ENCODE measurements at regions not wholly inside any gene's neighbourhood (a gene's known extent, or its start where the extent isn't known, plus 50 kb on each side); places are given as distances from the start of the nearest gene placed in this dataset.
"Not testable (repeated sequence)": the region's sequence is repeated elsewhere in the genome, so short reads cannot be mapped to it uniquely, and the experiment has no call there.

GRCh38 chr2:49844113-49844512 lies 689.8 kb upstream of the FSHR start:
- H2AFZ ChIP-seq (ENCODE audit: low read depth, low read length); H2BK15ac ChIP-seq (ENCODE audit: low read depth, poor library complexity, severe bottlenecking); H3K36me3 ChIP-seq (ENCODE audit: control insufficient read depth in 1 of 2, insufficient read depth in 2 of 2, low read depth in 1 of 2, low read length in 2 of 2); H3K4me2 ChIP-seq (ENCODE audit: low read length, poor library complexity, severe bottlenecking); H3K23ac ChIP-seq (ENCODE audit: low read length in 2 of 2); H3K27me3 ChIP-seq (ENCODE audit: control insufficient read depth in 1 of 2, insufficient read depth in 1 of 2, low read length in 2 of 2); H3K9me3 ChIP-seq (ENCODE audit: control insufficient read depth, low read length); DNase-seq; H4K91ac ChIP-seq (ENCODE audit: low read length); H3K4me1 ChIP-seq (ENCODE audit: control insufficient read depth, insufficient read depth, low read depth, low read length); H2BK5ac ChIP-seq (ENCODE audit: low read depth, low read length, poor library complexity, severe bottlenecking); H3K4me3 ChIP-seq (ENCODE audit: insufficient read depth in 1 of 2, low read depth in 1 of 2, low read length in 2 of 2); H4K8ac ChIP-seq (ENCODE audit: low read length); H2BK120ac ChIP-seq (ENCODE audit: low read depth, low read length); H3K14ac ChIP-seq (ENCODE audit: low read length in 2 of 2); H3K27ac ChIP-seq (ENCODE audit: low read length, poor library complexity, severe bottlenecking); H3K4ac ChIP-seq (ENCODE audit: low read depth in 1 of 2, low read length in 2 of 2); H3K9ac ChIP-seq (ENCODE audit: low read length); H2AK5ac ChIP-seq (ENCODE audit: low read length, severe bottlenecking); H3K79me1 ChIP-seq (replicated peaks; ENCODE audit: low read length, poor library complexity, severe bottlenecking); H3K18ac ChIP-seq (ENCODE audit: low read depth in 1 of 2, low read length in 2 of 2); H2BK12ac ChIP-seq (ENCODE audit: low read length in 2 of 2): not testable (repeated sequence)
- WGBS = 91% methylated on average over 4 of the region's 6 CpGs

GRCh38 chr2:49843314-49843713 lies 689.0 kb upstream of the FSHR start:
- H3K4me3 ChIP-seq (ENCODE audit: insufficient read depth in 1 of 2, low read depth in 1 of 2, low read length in 2 of 2) = no peak overlapping the region
- no peaks in the 10 kb centered on the region for H3K27me3 ChIP-seq (ENCODE audit: control insufficient read depth in 1 of 2, insufficient read depth in 1 of 2, low read length in 2 of 2)
- no peak overlapping the region for H2BK12ac ChIP-seq (ENCODE audit: low read length in 2 of 2)
- H4K8ac ChIP-seq (ENCODE audit: low read length) = no peak overlapping the region
- no peak overlapping the region for H3K23ac ChIP-seq (ENCODE audit: low read length in 2 of 2)
- H2AK5ac ChIP-seq (ENCODE audit: low read length, severe bottlenecking) = no peak overlapping the region
- H3K9ac ChIP-seq (ENCODE audit: low read length) = no peak overlapping the region
- no peak overlapping the region for H2AFZ ChIP-seq (ENCODE audit: low read depth, low read length)
- no peak overlapping the region for H3K14ac ChIP-seq (ENCODE audit: low read length in 2 of 2)
- no peak overlapping the region for H2BK5ac ChIP-seq (ENCODE audit: low read depth, low read length, poor library complexity, severe bottlenecking)
- no peaks in the 10 kb centered on the region for H3K4me1 ChIP-seq (ENCODE audit: control insufficient read depth, insufficient read depth, low read depth, low read length)
- WGBS = 83% methylated on average over 2 of the region's 2 CpGs
- H3K36me3 ChIP-seq (ENCODE audit: control insufficient read depth in 1 of 2, insufficient read depth in 2 of 2, low read depth in 1 of 2, low read length in 2 of 2) = no peaks in the 10 kb centered on the region
- no peak overlapping the region for H2BK15ac ChIP-seq (ENCODE audit: low read depth, poor library complexity, severe bottlenecking)
- peaks cover 4% of the 10 kb centered on the region for H3K9me3 ChIP-seq (ENCODE audit: control insufficient read depth, low read length)
- H3K27ac ChIP-seq (ENCODE audit: low read length, poor library complexity, severe bottlenecking) = no peak overlapping the region
- no peak for DNase-seq
- H4K91ac ChIP-seq (ENCODE audit: low read length) = no peak overlapping the region
- no peak overlapping the region for H3K4me2 ChIP-seq (ENCODE audit: low read length, poor library complexity, severe bottlenecking)
- no peak overlapping the region for H3K18ac ChIP-seq (ENCODE audit: low read depth in 1 of 2, low read length in 2 of 2)
- H3K79me1 ChIP-seq (replicated peaks; ENCODE audit: low read length, poor library complexity, severe bottlenecking) = no peaks in the 10 kb centered on the region
- no peak overlapping the region for H2BK120ac ChIP-seq (ENCODE audit: low read depth, low read length)
- H3K4ac ChIP-seq (ENCODE audit: low read depth in 1 of 2, low read length in 2 of 2) = no peak overlapping the region

- H3K14ac ChIP-seq (ENCODE audit: low read length in 2 of 2) = no peak overlapping the region
- H3K79me1 ChIP-seq (replicated peaks; ENCODE audit: low read length, poor library complexity, severe bottlenecking) = no peaks in the 10 kb centered on the region
- WGBS = over 99% methylated on average over 3 of the region's 5 CpGs
- no peak overlapping the region for H2BK12ac ChIP-seq (ENCODE audit: low read length in 2 of 2)
- H2BK15ac ChIP-seq (ENCODE audit: low read depth, poor library complexity, severe bottlenecking) = no peak overlapping the region
- no peak overlapping the region for H4K8ac ChIP-seq (ENCODE audit: low read length)
- H3K27ac ChIP-seq (ENCODE audit: low read length, poor library complexity, severe bottlenecking) = no peak overlapping the region
- H2BK5ac ChIP-seq (ENCODE audit: low read depth, low read length, poor library complexity, severe bottlenecking) = no peak overlapping the region
- H4K91ac ChIP-seq (ENCODE audit: low read length) = no peak overlapping the region
- H3K27me3 ChIP-seq (ENCODE audit: control insufficient read depth in 1 of 2, insufficient read depth in 1 of 2, low read length in 2 of 2) = no peaks in the 10 kb centered on the region
- H3K4me3 ChIP-seq (ENCODE audit: insufficient read depth in 1 of 2, low read depth in 1 of 2, low read length in 2 of 2) = no peak overlapping the region
- no peak overlapping the region for H3K4ac ChIP-seq (ENCODE audit: low read depth in 1 of 2, low read length in 2 of 2)
- no peak overlapping the region for H2AK5ac ChIP-seq (ENCODE audit: low read length, severe bottlenecking)
- no peak overlapping the region for H2BK120ac ChIP-seq (ENCODE audit: low read depth, low read length)
- H3K23ac ChIP-seq (ENCODE audit: low read length in 2 of 2) = no peak overlapping the region
- peaks cover 4% of the 10 kb centered on the region for H3K9me3 ChIP-seq (ENCODE audit: control insufficient read depth, low read length)
- no peak overlapping the region for H2AFZ ChIP-seq (ENCODE audit: low read depth, low read length)
- H3K4me1 ChIP-seq (ENCODE audit: control insufficient read depth, insufficient read depth, low read depth, low read length) = no peaks in the 10 kb centered on the region
- no peak overlapping the region for H3K4me2 ChIP-seq (ENCODE audit: low read length, poor library complexity, severe bottlenecking)
- no peak overlapping the region for H3K18ac ChIP-seq (ENCODE audit: low read depth in 1 of 2, low read length in 2 of 2)
- no peaks in the 10 kb centered on the region for H3K36me3 ChIP-seq (ENCODE audit: control insufficient read depth in 1 of 2, insufficient read depth in 2 of 2, low read depth in 1 of 2, low read length in 2 of 2)
- H3K9ac ChIP-seq (ENCODE audit: low read length) = no peak overlapping the region
- no peak for DNase-seq
Measured at GRCh38 chr2:49840428-49840975, 686.2 kb upstream of the FSHR start.

DNA sequence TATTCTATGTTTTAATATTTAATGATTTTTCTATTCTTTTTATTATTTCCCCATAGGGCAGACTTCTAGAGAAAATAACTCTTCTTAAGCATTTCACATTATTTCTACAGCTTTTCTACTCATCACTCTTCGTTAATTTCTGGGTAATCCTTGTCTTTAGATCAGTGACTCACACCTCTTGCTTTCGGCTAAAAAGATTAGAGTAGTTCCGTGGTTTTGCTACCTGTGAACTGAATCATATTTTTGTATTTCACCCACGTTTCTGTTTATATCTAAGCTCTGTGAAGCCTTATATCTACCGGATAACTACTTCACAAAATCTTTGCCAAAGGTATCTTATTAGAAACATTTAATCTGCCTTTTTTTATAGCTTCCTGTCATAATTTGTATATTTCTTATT lies 685.5 kb upstream of the FSHR start:
- H2AK5ac ChIP-seq (ENCODE audit: low read length, severe bottlenecking) = no peak overlapping the region
- H3K9me3 ChIP-seq (ENCODE audit: control insufficient read depth, low read length) = peaks cover 4% of the 10 kb centered on the region
- 70% methylated on average over 3 of the region's 5 CpGs for WGBS
- no peak overlapping the region for H3K4ac ChIP-seq (ENCODE audit: low read depth in 1 of 2, low read length in 2 of 2)
- no peak overlapping the region for H3K18ac ChIP-seq (ENCODE audit: low read depth in 1 of 2, low read length in 2 of 2)
- no peak overlapping the region for H2BK120ac ChIP-seq (ENCODE audit: low read depth, low read length)
- DNase-seq = no peak
- no peak overlapping the region for H3K9ac ChIP-seq (ENCODE audit: low read length)
- no peak overlapping the region for H3K4me3 ChIP-seq (ENCODE audit: insufficient read depth in 1 of 2, low read depth in 1 of 2, low read length in 2 of 2)
- H2BK5ac ChIP-seq (ENCODE audit: low read depth, low read length, poor library complexity, severe bottlenecking) = no peak overlapping the region
- H2BK15ac ChIP-seq (ENCODE audit: low read depth, poor library complexity, severe bottlenecking) = no peak overlapping the region
- H3K14ac ChIP-seq (ENCODE audit: low read length in 2 of 2) = no peak overlapping the region
- no peak overlapping the region for H2BK12ac ChIP-seq (ENCODE audit: low read length in 2 of 2)
- H4K91ac ChIP-seq (ENCODE audit: low read length) = no peak overlapping the region
- H4K8ac ChIP-seq (ENCODE audit: low read length) = no peak overlapping the region
- no peaks in the 10 kb centered on the region for H3K4me1 ChIP-seq (ENCODE audit: control insufficient read depth, insufficient read depth, low read depth, low read length)
- H2AFZ ChIP-seq (ENCODE audit: low read depth, low read length) = no peak overlapping the region
- H3K23ac ChIP-seq (ENCODE audit: low read length in 2 of 2) = no peak overlapping the region
- no peak overlapping the region for H3K4me2 ChIP-seq (ENCODE audit: low read length, poor library complexity, severe bottlenecking)
- no peaks in the 10 kb centered on the region for H3K27me3 ChIP-seq (ENCODE audit: control insufficient read depth in 1 of 2, insufficient read depth in 1 of 2, low read length in 2 of 2)
- no peaks in the 10 kb centered on the region for H3K36me3 ChIP-seq (ENCODE audit: control insufficient read depth in 1 of 2, insufficient read depth in 2 of 2, low read depth in 1 of 2, low read length in 2 of 2)
- no peak overlapping the region for H3K27ac ChIP-seq (ENCODE audit: low read length, poor library complexity, severe bottlenecking)
- H3K79me1 ChIP-seq (replicated peaks; ENCODE audit: low read length, poor library complexity, severe bottlenecking) = no peaks in the 10 kb centered on the region

Data from mesenchymal stem cell (in vitro differentiated cells and primary cell).